ENCODE measurements at regions not wholly inside any gene's neighbourhood (a gene's known extent, or its start where the extent isn't known, plus 50 kb on each side); places are given as distances from the start of the nearest gene placed in this dataset.
"Not testable (repeated sequence)": the region's sequence is repeated elsewhere in the genome, so short reads cannot be mapped to it uniquely, and the experiment has no call there.

- DNase-seq, result no peak
Observed at GRCh38 chr10:131567279-131568162, 256.0 kb upstream of the TCERG1L start.

- no peak for DNase-seq
Observed at GRCh38 chr10:131568866-131569265, 257.3 kb upstream of the TCERG1L start.

- DNase-seq, result no peak
Observed at GRCh38 chr10:131569851-131570715, 258.6 kb upstream of the TCERG1L start.

GRCh38 chr10:131570716-131571307 is 259.3 kb upstream of the TCERG1L start:
- DNase-seq, result no peak

- no peak for DNase-seq
Observed at GRCh38 chr10:131571346-131571745, 259.8 kb upstream of the TCERG1L start.

GRCh38 chr10:131571865-131572264 is 260.3 kb upstream of the TCERG1L start:
- no peak for DNase-seq

GRCh38 chr10:131573256-131573655 is 261.7 kb upstream of the TCERG1L start:
- DNase-seq, result no peak

GRCh38 chr10:131573707-131574106 is 262.2 kb upstream of the TCERG1L start:
- DNase-seq, result no peak

- DNase-seq, result no peak
Observed at GRCh38 chr10:131574363-131574706, 262.8 kb upstream of the TCERG1L start.

GRCh38 chr10:131574707-131575430 is 263.3 kb upstream of the TCERG1L start:
- no peak for DNase-seq

GRCh38 chr10:131575877-131576276 is 264.4 kb upstream of the TCERG1L start:
- DNase-seq, result no peak

- DNase-seq, result no peak
Observed at GRCh38 chr10:131576341-131577177, 265.0 kb upstream of the TCERG1L start.

GRCh38 chr10:131577178-131577555 is 265.6 kb upstream of the TCERG1L start:
- no peak for DNase-seq

- DNase-seq, result no peak
Observed at GRCh38 chr10:131577786-131578471, 266.4 kb upstream of the TCERG1L start.

- DNase-seq, result no peak
Observed at GRCh38 chr10:131578472-131578970, 267.0 kb upstream of the TCERG1L start.

GRCh38 chr10:131579251-131580071 is 267.9 kb upstream of the TCERG1L start:
- no peak for DNase-seq

- DNase-seq, result no peak
Observed at GRCh38 chr10:131580076-131580652, 268.6 kb upstream of the TCERG1L start.

- DNase-seq, result no peak
Observed at GRCh38 chr10:131580674-131581073, 269.2 kb upstream of the TCERG1L start.

GRCh38 chr10:131581547-131581946 is 270.0 kb upstream of the TCERG1L start:
- not testable (repeated sequence) for DNase-seq

GRCh38 chr10:131584287-131584686 is 272.8 kb upstream of the TCERG1L start:
- no peak for DNase-seq

Data from effector CD4-positive, alpha-beta T cell (primary cell).